HCT116 (cell line): ENCODE measurements at regions not wholly inside any gene's neighbourhood (a gene's known extent, or its start where the extent isn't known, plus 50 kb on each side); places are given as distances from the start of the nearest gene placed in this dataset.

Experiments
- ATF3 ChIP-seq: IDR thresholded peaks from 2 replicates; pipeline ENCODE4 v1.6.1; 2012
- CEBPB ChIP-seq: IDR thresholded peaks from 2 replicates; pipeline ENCODE4 v1.6.1; 2012; ENCODE audit warnings: low read depth
- CTCF ChIP-seq, 3 experiments: fragments of 200-600 bp in 1 of 3; sonication (generic) in 1 of 3; IDR thresholded peaks in 2 of 3; conservative IDR thresholded peaks in 1 of 3; 2 replicates each; pipeline ENCODE4 v1.5.1; 2012 to 2017; ENCODE audit warnings: low read depth in 2 of 3, low read length in 2 of 3, antibody characterized with exemption in 1 of 3, borderline replicate concordance in 1 of 3, control low read depth in 1 of 3, mild to moderate bottlenecking in 1 of 3, mixed read lengths in 1 of 3, mixed run types in 1 of 3, moderate library complexity in 1 of 3; ENCODE audit not compliant: insufficient read depth in 1 of 3
- EGR1 ChIP-seq: IDR thresholded peaks from 2 replicates; pipeline ENCODE4 v1.6.1; 2012; ENCODE audit warnings: low read depth
- ELF1 ChIP-seq: IDR thresholded peaks from 2 replicates; pipeline ENCODE4 v1.6.1; 2012; ENCODE audit warnings: low read depth, borderline replicate concordance
- MAX ChIP-seq: IDR thresholded peaks from 2 replicates; pipeline ENCODE4 v1.6.1; 2012
- POLR2AphosphoS5 ChIP-seq: IDR thresholded peaks from 2 replicates; pipeline ENCODE4 v1.6.1; 2011; ENCODE audit warnings: mild to moderate bottlenecking, low read depth, low read length, moderate library complexity
- SIN3A ChIP-seq: IDR thresholded peaks from 2 replicates; pipeline ENCODE4 v1.6.1; 2012; ENCODE audit warnings: low read depth
- ZNF274 ChIP-seq: fragments of 200-500 bp; sonication (Bioruptor generic); IDR thresholded peaks from 2 replicates; pipeline ENCODE4 v1.6.1; 2014; ENCODE audit warnings: mild to moderate bottlenecking, low read depth, low read length, inconsistent platforms

- TF ChIP-seq ATF3 (no peak), POLR2AphosphoS5 (no peak), CEBPB (no peak), ZNF274 (no peak), CTCF (IDR thresholded peaks at IDR 0.05 in 2 of 3, conservative IDR thresholded peaks at IDR 0.05 in 1 of 3; ENCODE audit: borderline replicate concordance in 1 of 3, insufficient read depth in 1 of 3, low read depth in 2 of 3, low read length in 2 of 3) (no peak), SIN3A (no peak), EGR1 (no peak), MAX (no peak), ELF1 (no peak)
Measured at GRCh38 chr13:86846501-86846900, 824.7 kb upstream of the SLITRK5 start.
